Mesenchymal stem cell (in vitro differentiated cells and primary cell): ENCODE measurements at regions not wholly inside any gene's neighbourhood (a gene's known extent, or its start where the extent isn't known, plus 50 kb on each side); places are given as distances from the start of the nearest gene placed in this dataset.

Experiments used
- DNase-seq: peaks from one replicate; pipeline ENCODE4 v3.0.0-alpha.2; 2013
- H2AFZ ChIP-seq: one replicate; pipeline ENCODE4 v1.6.1; 2013; ENCODE audit warnings: low read depth, mild to moderate bottlenecking, control low read depth, inconsistent platforms, low read length, moderate library complexity
- H2AK5ac ChIP-seq: 2 replicates; pipeline ENCODE4 v1.6.1; 2013; ENCODE audit warnings: low read length, moderate library complexity, mild to moderate bottlenecking, inconsistent platforms; ENCODE audit not compliant: severe bottlenecking
- H2BK120ac ChIP-seq: one replicate; pipeline ENCODE4 v1.6.1; 2013; ENCODE audit warnings: low read depth, mild to moderate bottlenecking, inconsistent platforms, low read length, moderate library complexity
- H2BK12ac ChIP-seq, 2 experiments: one replicate each; pipeline ENCODE4 v1.6.1; 2013; ENCODE audit warnings: inconsistent platforms in 2 of 2, low read length in 2 of 2, mild to moderate bottlenecking in 2 of 2, moderate library complexity in 2 of 2, control low read depth in 1 of 2
- H2BK15ac ChIP-seq: one replicate; pipeline ENCODE4 v1.6.1; 2013; ENCODE audit warnings: mild to moderate bottlenecking, low read depth, inconsistent platforms; ENCODE audit not compliant: poor library complexity, severe bottlenecking
- H2BK5ac ChIP-seq: 2 replicates; pipeline ENCODE4 v1.6.1; 2013; ENCODE audit warnings: low read depth, mild to moderate bottlenecking, low read length, control low read depth, inconsistent platforms; ENCODE audit not compliant: poor library complexity, severe bottlenecking
- H3K14ac ChIP-seq, 2 experiments: one replicate each; pipeline ENCODE4 v1.6.1; 2013; ENCODE audit warnings: inconsistent platforms in 2 of 2, low read length in 2 of 2, control low read depth in 1 of 2, mild to moderate bottlenecking in 1 of 2, moderate library complexity in 1 of 2
- H3K18ac ChIP-seq, 2 experiments: one replicate each; pipeline ENCODE4 v1.6.1; 2013; ENCODE audit warnings: inconsistent platforms in 2 of 2, low read length in 2 of 2, control low read depth in 1 of 2, low read depth in 1 of 2, mild to moderate bottlenecking in 1 of 2
- H3K23ac ChIP-seq, 2 experiments: one replicate each; pipeline ENCODE4 v1.6.1; 2013; ENCODE audit warnings: inconsistent platforms in 2 of 2, low read length in 2 of 2, mild to moderate bottlenecking in 2 of 2, moderate library complexity in 2 of 2, control low read depth in 1 of 2
- H3K27ac ChIP-seq: 2 replicates; pipeline ENCODE4 v1.5.1; 2013; ENCODE audit warnings: mild to moderate bottlenecking, moderate library complexity, low read length, control low read depth, inconsistent platforms; ENCODE audit not compliant: poor library complexity, severe bottlenecking
- H3K27me3 ChIP-seq, 2 experiments: 2 replicates each; pipeline versions ENCODE4 v1.6.1 to v1.7.0; 2013; ENCODE audit warnings: low read length in 2 of 2, mild to moderate bottlenecking in 2 of 2, moderate library complexity in 2 of 2, control low read depth in 1 of 2, inconsistent platforms in 1 of 2; ENCODE audit not compliant: control insufficient read depth in 1 of 2, insufficient read depth in 1 of 2
- H3K36me3 ChIP-seq, 2 experiments: 2 replicates each; pipeline versions ENCODE4 v1.6.1 to v1.7.0; 2013; ENCODE audit warnings: low read length in 2 of 2, control low read depth in 1 of 2, inconsistent platforms in 1 of 2, low read depth in 1 of 2, mild to moderate bottlenecking in 1 of 2; ENCODE audit not compliant: insufficient read depth in 2 of 2, control insufficient read depth in 1 of 2
- H3K4ac ChIP-seq, 2 experiments: one replicate each; pipeline ENCODE4 v1.6.1; 2013; ENCODE audit warnings: inconsistent platforms in 2 of 2, low read length in 2 of 2, mild to moderate bottlenecking in 2 of 2, moderate library complexity in 2 of 2, control low read depth in 1 of 2, low read depth in 1 of 2
- H3K4me1 ChIP-seq: 2 replicates; pipeline ENCODE4 v1.6.1; 2013; ENCODE audit warnings: low read depth, low read length, control low read depth; ENCODE audit not compliant: control insufficient read depth, insufficient read depth
- H3K4me2 ChIP-seq: 2 replicates; pipeline ENCODE4 v1.6.1; 2013; ENCODE audit warnings: low read length, mild to moderate bottlenecking, inconsistent platforms; ENCODE audit not compliant: poor library complexity, severe bottlenecking
- H3K4me3 ChIP-seq, 2 experiments: 2 replicates each; pipeline versions ENCODE4 v1.5.1 to v1.7.0; 2013; ENCODE audit warnings: low read length in 2 of 2, mild to moderate bottlenecking in 2 of 2, control low read depth in 1 of 2, low read depth in 1 of 2; ENCODE audit not compliant: insufficient read depth in 1 of 2
- H3K79me1 ChIP-seq: replicated peaks from 2 replicates; pipeline ENCODE4 v1.6.1; 2013; ENCODE audit warnings: mild to moderate bottlenecking, control low read depth, low read length, inconsistent platforms; ENCODE audit not compliant: poor library complexity, severe bottlenecking
- H3K9ac ChIP-seq: 2 replicates; pipeline ENCODE4 v1.7.0; 2013; ENCODE audit warnings: mild to moderate bottlenecking, low read length, moderate library complexity
- H3K9me3 ChIP-seq: 2 replicates; pipeline ENCODE4 v1.7.0; 2013; ENCODE audit warnings: mild to moderate bottlenecking, low read length; ENCODE audit not compliant: control insufficient read depth
- H4K8ac ChIP-seq: one replicate; pipeline ENCODE4 v1.6.1; 2013; ENCODE audit warnings: inconsistent platforms, mild to moderate bottlenecking, low read length, moderate library complexity
- H4K91ac ChIP-seq: one replicate; pipeline ENCODE4 v1.6.1; 2013; ENCODE audit warnings: mild to moderate bottlenecking, low read length, inconsistent platforms
- WGBS: methylation state at CpG from one replicate; pipeline ENCODE4 v1.1.7; 2013; ENCODE audit warnings: mixed read lengths; 5-methylcytosine and 5-hydroxymethylcytosine counted together

GRCh38 chr1:114339379-114339778 is 171.6 kb downstream of the TRIM33 start:
- no peaks in the 10 kb centered on the region for H3K36me3 ChIP-seq
- no peak overlapping the region for H2BK120ac ChIP-seq
- H3K4ac ChIP-seq = no peak overlapping the region
- no peaks in the 10 kb centered on the region for H3K79me1 ChIP-seq
- no peak overlapping the region for H2BK15ac ChIP-seq
- H3K9me3 ChIP-seq = no peaks in the 10 kb centered on the region
- no peak overlapping the region for H2AK5ac ChIP-seq
- H3K4me1 ChIP-seq = peaks cover 4% of the 10 kb centered on the region
- no peak overlapping the region for H3K4me3 ChIP-seq
- no peak overlapping the region for H4K91ac ChIP-seq
- no peak overlapping the region for H2AFZ ChIP-seq
- H3K27me3 ChIP-seq = peaks cover 5 to 12% of the 10 kb centered on the region in 2 experiments
- H3K27ac ChIP-seq = no peak overlapping the region
- no peak overlapping the region for H3K14ac ChIP-seq
- H3K9ac ChIP-seq = no peak overlapping the region
- no peak for DNase-seq
- H4K8ac ChIP-seq = no peak overlapping the region
- no peak overlapping the region for H3K18ac ChIP-seq
- no peak overlapping the region for H2BK12ac ChIP-seq
- no peak overlapping the region for H3K23ac ChIP-seq
- H2BK5ac ChIP-seq = no peak overlapping the region
- no peak overlapping the region for H3K4me2 ChIP-seq
- WGBS = 94% methylated on average over 3 of the region's 6 CpGs

- WGBS = 78% methylated on average over 11 of the region's 11 CpGs
Observed at GRCh38 chr1:114338191-114338890, 172.7 kb downstream of the TRIM33 start.

GRCh38 chr1:114337417-114337816 is 173.6 kb downstream of the TRIM33 start:
- Histone ChIP-seq H3K4me2 (no peak overlapping the region), H2BK15ac (no peak overlapping the region), H4K8ac (no peak overlapping the region), H2BK12ac (no peak overlapping the region), H4K91ac (no peak overlapping the region), H3K4me1 (peaks cover 2% of the 10 kb centered on the region), H3K4me3 (no peak overlapping the region), H3K4ac (no peak overlapping the region), H3K14ac (no peak overlapping the region), H3K9ac (no peak overlapping the region), H3K27ac (no peak overlapping the region), H2AK5ac (no peak overlapping the region), H3K23ac (no peak overlapping the region), H2AFZ (no peak overlapping the region), H3K9me3 (no peaks in the 10 kb centered on the region), H2BK5ac (no peak overlapping the region), H3K18ac (no peak overlapping the region), H3K79me1 (no peaks in the 10 kb centered on the region), H3K27me3 (peaks cover 5 to 12% of the 10 kb centered on the region in 2 experiments), H2BK120ac (no peak overlapping the region), H3K36me3 (no peaks in the 10 kb centered on the region)
- DNase-seq = no peak
- whole genome bisulfite sequencing = 77% methylated on average over 4 of the region's 4 CpGs

More at GRCh38 chr1:114338191-114338890, 172.7 kb downstream of the TRIM33 start:
- H2BK120ac ChIP-seq = no peak overlapping the region
- H3K4me2 ChIP-seq = no peak overlapping the region
- no peaks in the 10 kb centered on the region for H3K9me3 ChIP-seq
- no peak overlapping the region for H2BK15ac ChIP-seq
- H2AK5ac ChIP-seq = no peak overlapping the region
- H3K4ac ChIP-seq = no peak overlapping the region
- H3K27me3 ChIP-seq = peaks cover 5 to 12% of the 10 kb centered on the region in 2 experiments
- no peak for DNase-seq
- no peak overlapping the region for H3K9ac ChIP-seq
- peaks cover 4% of the 10 kb centered on the region for H3K4me1 ChIP-seq
- H3K27ac ChIP-seq = no peak overlapping the region
- H2BK5ac ChIP-seq = no peak overlapping the region
- no peak overlapping the region for H3K18ac ChIP-seq
- H2BK12ac ChIP-seq = no peak overlapping the region
- H4K91ac ChIP-seq = no peak overlapping the region
- no peak overlapping the region for H2AFZ ChIP-seq
- no peak overlapping the region for H3K14ac ChIP-seq
- no peak overlapping the region for H4K8ac ChIP-seq
- no peaks in the 10 kb centered on the region for H3K79me1 ChIP-seq
- no peaks in the 10 kb centered on the region for H3K36me3 ChIP-seq
- no peak overlapping the region for H3K23ac ChIP-seq
- H3K4me3 ChIP-seq = no peak overlapping the region

GRCh38 chr1:114336360-114336759 is 174.6 kb downstream of the TRIM33 start:
- Histone ChIP-seq H3K36me3 (no peaks in the 10 kb centered on the region), H3K4ac (no peak overlapping the region), H2AFZ (no peak overlapping the region), H4K8ac (no peak overlapping the region), H3K4me3 (no peak overlapping the region), H3K9me3 (no peaks in the 10 kb centered on the region), H3K27ac (no peak overlapping the region), H2BK12ac (no peak overlapping the region), H3K14ac (no peak overlapping the region), H2AK5ac (no peak overlapping the region), H2BK120ac (no peak overlapping the region), H3K9ac (no peak overlapping the region), H4K91ac (no peak overlapping the region), H3K4me1 (no peaks in the 10 kb centered on the region), H3K27me3 (peaks cover 5 to 12% of the 10 kb centered on the region in 2 experiments), H3K23ac (no peak overlapping the region), H3K18ac (no peak overlapping the region), H2BK5ac (no peak overlapping the region), H3K79me1 (no peaks in the 10 kb centered on the region), H2BK15ac (no peak overlapping the region), H3K4me2 (no peak overlapping the region)
- no peak for DNase-seq
- 91% methylated on average over 2 of the region's 2 CpGs for WGBS
